Esophagus squamous epithelium (tissue), 4 donors: ENCODE measurements at regions not wholly inside any gene's neighbourhood (a gene's known extent, or its start where the extent isn't known, plus 50 kb on each side); places are given as distances from the start of the nearest gene placed in this dataset.

Experiments
- POLR2A ChIP-seq, 4 donors: fragments of 450-650 bp; IDR thresholded peaks; one replicate each; pipeline ENCODE4 v1.6.1; 2017; ENCODE audit warnings: antibody characterized with exemption in 4 of 4, mild to moderate bottlenecking in 4 of 4, moderate library complexity in 3 of 4
- TF ChIP-seq, protein P1 (sequence below), 6 experiments: fragments of 450-650 bp in 4 of 6; fragments of 200-600 bp in 2 of 6; sonication (generic) in 2 of 6; IDR thresholded peaks; one replicate each; pipeline ENCODE4 v1.5.1; 2016 to 2019; ENCODE audit warnings: antibody characterized with exemption in 6 of 6, mild to moderate bottlenecking in 4 of 6, moderate library complexity in 4 of 6

DNA sequence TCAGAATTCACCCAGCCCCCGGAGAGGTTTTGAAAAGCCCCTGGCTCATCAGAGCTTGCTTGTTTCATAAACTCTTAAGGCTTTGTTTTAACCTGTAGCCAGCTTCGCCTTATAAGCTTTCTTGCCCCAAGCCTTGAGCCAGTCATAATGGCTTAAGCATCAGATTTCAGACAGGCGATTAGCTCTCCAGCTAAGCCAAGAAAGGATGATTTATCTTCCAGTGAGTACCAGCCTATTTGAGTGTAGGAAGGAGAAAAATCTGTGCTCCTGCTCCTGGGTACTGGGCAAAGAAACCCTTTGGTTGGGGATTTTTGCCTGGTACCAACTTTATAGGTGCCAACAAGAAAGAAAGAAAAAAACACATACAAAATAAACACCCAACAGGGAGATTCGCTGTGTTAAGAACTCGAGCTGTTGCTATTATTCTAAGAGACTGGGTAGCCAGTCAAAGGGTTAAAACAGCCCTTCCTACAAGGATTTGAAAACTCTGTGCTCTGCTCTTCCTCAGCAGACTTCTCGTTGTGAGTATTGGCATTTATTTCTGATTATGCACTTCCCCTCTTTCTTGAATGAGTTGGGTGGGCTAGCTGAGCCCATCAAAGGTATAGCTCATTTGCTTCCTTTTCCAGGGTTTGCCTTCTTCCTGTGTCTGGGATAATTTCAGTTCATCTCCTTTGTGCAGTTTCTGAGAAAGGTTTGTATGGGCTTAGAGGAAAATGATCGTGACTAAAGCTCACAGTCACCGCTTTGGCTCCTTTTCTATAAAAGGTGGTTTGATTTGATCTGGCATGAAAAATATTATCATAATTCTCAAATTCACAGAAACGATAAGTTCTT, 157.2 kb upstream of the DMRT1 start:
- TF ChIP-seq, protein P1, sequence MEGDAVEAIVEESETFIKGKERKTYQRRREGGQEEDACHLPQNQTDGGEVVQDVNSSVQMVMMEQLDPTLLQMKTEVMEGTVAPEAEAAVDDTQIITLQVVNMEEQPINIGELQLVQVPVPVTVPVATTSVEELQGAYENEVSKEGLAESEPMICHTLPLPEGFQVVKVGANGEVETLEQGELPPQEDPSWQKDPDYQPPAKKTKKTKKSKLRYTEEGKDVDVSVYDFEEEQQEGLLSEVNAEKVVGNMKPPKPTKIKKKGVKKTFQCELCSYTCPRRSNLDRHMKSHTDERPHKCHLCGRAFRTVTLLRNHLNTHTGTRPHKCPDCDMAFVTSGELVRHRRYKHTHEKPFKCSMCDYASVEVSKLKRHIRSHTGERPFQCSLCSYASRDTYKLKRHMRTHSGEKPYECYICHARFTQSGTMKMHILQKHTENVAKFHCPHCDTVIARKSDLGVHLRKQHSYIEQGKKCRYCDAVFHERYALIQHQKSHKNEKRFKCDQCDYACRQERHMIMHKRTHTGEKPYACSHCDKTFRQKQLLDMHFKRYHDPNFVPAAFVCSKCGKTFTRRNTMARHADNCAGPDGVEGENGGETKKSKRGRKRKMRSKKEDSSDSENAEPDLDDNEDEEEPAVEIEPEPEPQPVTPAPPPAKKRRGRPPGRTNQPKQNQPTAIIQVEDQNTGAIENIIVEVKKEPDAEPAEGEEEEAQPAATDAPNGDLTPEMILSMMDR (IDR thresholded peaks at IDR 0.05): no peak
- TF ChIP-seq POLR2A (IDR thresholded peaks at IDR 0.05): peak in 1 of 4 donors; percentile 31
